Activated B cell treated with CpG ODN at 0.5 μM for 24 hours (primary cell): ENCODE measurements at regions not wholly inside any gene's neighbourhood (a gene's known extent, or its start where the extent isn't known, plus 50 kb on each side); places are given as distances from the start of the nearest gene placed in this dataset.

Experiments
- ATAC-seq: fragments of 200-7000 bp; cut with Tn5 transposase; one replicate; pipeline ENCODE4 v1.10.0; 2021; ENCODE audit warnings: low read depth, mild to moderate bottlenecking, moderate library complexity
- CTCF ChIA-PET: fragments of 350-600 bp; sonication (Branson Sonifier 250); formaldehyde crosslinking; loops from one replicate; lab custom pipeline; 2021; ENCODE audit warnings: antibody characterized with exemption; lab: Charles Lee
- POLR2A ChIA-PET: fragments of 350-600 bp; sonication (Branson Sonifier 250); formaldehyde crosslinking; loops from one replicate; lab custom pipeline; 2021; ENCODE audit warnings: antibody characterized with exemption; lab: Charles Lee
- DNase-seq: peaks from one replicate; pipeline ENCODE4 v3.0.0; 2022
- H3K27ac Mint-ChIP-seq: one replicate; pipeline ENCODE4 v1.8.0; 2020; ENCODE audit warnings: mixed read lengths
- H3K27me3 Mint-ChIP-seq: one replicate; pipeline ENCODE4 v1.8.0; 2021; ENCODE audit warnings: mixed read lengths
- H3K36me3 Mint-ChIP-seq: one replicate; pipeline ENCODE4 v1.8.0; 2021; ENCODE audit warnings: low read depth, mixed read lengths
- H3K4me1 Mint-ChIP-seq: one replicate; pipeline ENCODE4 v1.8.0; 2021; ENCODE audit warnings: mixed read lengths
- H3K4me3 Mint-ChIP-seq: one replicate; pipeline ENCODE4 v1.8.0; 2020; ENCODE audit warnings: mild to moderate bottlenecking, mixed read lengths
- H3K9me3 Mint-ChIP-seq: one replicate; pipeline ENCODE4 v1.8.0; 2020; ENCODE audit warnings: mixed read lengths
- CTCF ChIP-seq: fragments of 200-600 bp; IDR thresholded peaks from one replicate; pipeline ENCODE4 v1.8.0; 2022; ENCODE audit warnings: antibody characterized with exemption, mild to moderate bottlenecking
- intact Hi-C: fragments of 100-400 bp; cut with micrococcal nuclease; formaldehyde crosslinking; loops from one replicate; pipeline ENCODE4 v1.15.1; 2024

GRCh38 chr4:179285696-179286095 is 1843.5 kb upstream of the AGA start:
- intact Hi-C loops, result no loop called here
- POLR2A ChIA-PET, result no interaction called here
- CTCF ChIA-PET, result no interaction called here
- Mint-ChIP-seq H3K27me3 (no peaks in the 10 kb centered on the region), H3K9me3 (peaks cover 2% of the 10 kb centered on the region), H3K36me3 (no peaks in the 10 kb centered on the region), H3K4me1 (no peaks in the 10 kb centered on the region), H3K4me3 (no peak overlapping the region), H3K27ac (no peak overlapping the region)
- no peak for ATAC-seq
- no peak for DNase-seq
- TF ChIP-seq CTCF, result no peak

GRCh38 chr4:179291657-179292056 is 1849.4 kb upstream of the AGA start:
- no peak for DNase-seq
- no peak for TF ChIP-seq CTCF
- Mint-ChIP-seq H3K9me3 (peaks cover 8% of the 10 kb centered on the region), H3K27me3 (no peaks in the 10 kb centered on the region), H3K36me3 (no peaks in the 10 kb centered on the region), H3K4me3 (no peak overlapping the region), H3K4me1 (no peaks in the 10 kb centered on the region), H3K27ac (no peak overlapping the region)
- intact Hi-C loops, result no loop called here
- no peak for ATAC-seq
- POLR2A ChIA-PET, result no interaction called here
- CTCF ChIA-PET, result no interaction called here

- Mint-ChIP-seq H3K27ac (no peak overlapping the region), H3K4me3 (no peak overlapping the region), H3K4me1 (no peaks in the 10 kb centered on the region), H3K36me3 (no peaks in the 10 kb centered on the region), H3K27me3 (no peaks in the 10 kb centered on the region), H3K9me3 (peaks cover 11% of the 10 kb centered on the region)
- ATAC-seq, result no peak
- DNase-seq, result no peak
- no peak for TF ChIP-seq CTCF
- POLR2A ChIA-PET, result no interaction called here
- intact Hi-C loops, result no loop called here
- CTCF ChIA-PET, result no interaction called here
Measured at GRCh38 chr4:179292468-179292867, 1850.2 kb upstream of the AGA start.

- Mint-ChIP-seq H3K27ac (no peak overlapping the region), H3K4me1 (no peaks in the 10 kb centered on the region), H3K9me3 (peaks cover 9% of the 10 kb centered on the region), H3K36me3 (no peaks in the 10 kb centered on the region), H3K4me3 (no peak overlapping the region), H3K27me3 (no peaks in the 10 kb centered on the region)
- ChIA-PET CTCF (no interaction called here), POLR2A (no interaction called here)
- DNase-seq, result no peak
- no peak for ATAC-seq
- intact Hi-C loops, result loop anchor here (5.0 kb wide), 1 partner anchor 1750 kb away; no protein-coding TSS in a partner anchor
- no peak for TF ChIP-seq CTCF
Measured at GRCh38 chr4:179307297-179308136, 1865.3 kb upstream of the AGA start.

- Mint-ChIP-seq H3K36me3 (no peaks in the 10 kb centered on the region), H3K9me3 (peaks cover 14% of the 10 kb centered on the region), H3K4me1 (no peaks in the 10 kb centered on the region), H3K4me3 (no peak overlapping the region), H3K27me3 (no peaks in the 10 kb centered on the region), H3K27ac (no peak overlapping the region)
- POLR2A ChIA-PET, result no interaction called here
- TF ChIP-seq CTCF, result no peak
- CTCF ChIA-PET, result no interaction called here
- intact Hi-C loops, result no loop called here
- ATAC-seq (no peak), DNase-seq (no peak)
Measured at GRCh38 chr4:179313823-179314222, 1871.6 kb upstream of the AGA start.
